ENCODE measurements at regions not wholly inside any gene's neighbourhood (a gene's known extent, or its start where the extent isn't known, plus 50 kb on each side); places are given as distances from the start of the nearest gene placed in this dataset.

- DNase-seq (ENCODE audit: low read depth) = no peak
Measured at GRCh38 chr9:38157711-38158110, 88.7 kb upstream of the SHB start.

DNA sequence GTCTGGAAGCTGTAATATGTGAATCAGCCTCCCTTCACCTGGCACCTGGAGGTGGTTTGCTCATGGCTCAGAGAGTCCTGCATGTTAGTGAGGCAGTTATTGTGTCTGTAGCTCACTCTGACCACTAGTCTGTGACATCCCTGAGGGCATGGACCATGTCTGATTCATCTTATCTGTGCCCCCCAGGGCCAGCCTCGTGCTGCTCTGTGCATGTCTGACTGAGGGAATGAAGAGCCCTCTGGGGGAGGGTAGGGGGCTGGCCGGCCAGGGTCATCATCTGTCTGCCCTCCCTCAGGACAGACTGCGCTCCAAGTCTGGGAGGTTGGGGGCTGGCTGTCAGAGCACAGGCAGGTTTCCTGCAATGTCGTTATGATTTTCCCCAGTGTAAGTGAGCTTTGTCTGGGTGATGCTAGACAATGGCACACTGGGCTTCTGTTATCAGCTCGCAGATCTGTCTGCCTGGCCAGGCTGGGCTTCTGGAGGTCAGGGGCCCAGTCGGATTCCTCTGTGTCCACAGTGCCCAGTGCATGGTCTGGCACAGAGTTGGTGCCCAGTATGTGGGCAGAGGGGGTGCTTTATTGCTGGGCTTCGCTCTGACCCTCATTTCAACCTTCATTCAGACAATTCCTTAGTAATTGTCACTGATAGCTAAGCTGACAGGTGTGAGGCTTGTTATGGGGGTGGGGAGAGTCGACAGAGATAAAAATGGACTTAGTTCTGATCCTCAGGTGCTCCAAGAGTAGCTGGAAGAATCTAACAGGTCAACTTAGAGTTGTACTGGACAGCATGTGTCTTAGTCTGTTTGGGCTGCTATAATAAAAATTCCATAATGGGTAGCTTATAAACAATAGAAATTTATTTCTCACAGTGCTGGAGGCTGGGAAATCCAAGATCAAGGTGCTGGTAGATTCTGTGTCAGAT, 85.7 kb upstream of the SHB start:
- DNase-seq (ENCODE audit: low read depth) = no peak

- no peak for DNase-seq (ENCODE audit: low read depth)
Measured at GRCh38 chr9:38153910-38154291, 84.9 kb upstream of the SHB start.

DNA sequence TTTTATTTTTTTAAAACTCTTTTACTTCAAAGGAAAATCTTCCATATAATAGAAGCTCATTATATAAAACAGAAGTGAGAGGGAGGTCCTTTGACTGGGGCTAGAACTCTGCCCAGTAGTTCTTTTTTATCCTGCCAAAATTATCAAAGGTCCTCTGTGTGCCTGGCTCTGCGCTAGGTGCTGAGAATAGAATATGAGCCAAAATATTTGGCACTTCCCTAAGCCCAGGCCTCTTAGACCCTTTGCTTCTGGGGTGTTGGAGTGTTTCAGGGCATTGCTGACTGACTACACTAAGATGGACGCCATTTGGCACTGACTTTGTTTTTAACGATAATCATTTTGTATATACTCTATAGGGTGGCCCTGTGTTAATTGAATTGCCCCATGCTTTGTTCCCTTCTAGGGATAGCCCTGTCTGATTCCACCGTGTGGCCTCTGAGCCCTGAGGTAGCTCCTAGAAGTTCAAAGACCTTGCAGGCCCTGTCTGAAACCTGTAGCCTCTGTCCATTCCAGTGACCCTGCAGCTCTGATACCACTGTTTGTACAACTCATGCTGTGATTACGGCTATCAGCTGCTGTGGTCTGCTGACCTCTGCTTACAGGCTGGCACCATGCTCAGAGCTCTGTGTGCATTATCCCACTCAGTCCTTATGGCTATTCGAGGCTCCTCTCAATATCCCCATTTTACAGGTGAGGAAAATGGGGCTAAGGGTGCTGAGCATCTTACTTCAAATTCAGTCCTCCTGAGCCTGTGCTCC, 84.3 kb upstream of the SHB start:
- no peak for DNase-seq (ENCODE audit: low read depth)

DNA sequence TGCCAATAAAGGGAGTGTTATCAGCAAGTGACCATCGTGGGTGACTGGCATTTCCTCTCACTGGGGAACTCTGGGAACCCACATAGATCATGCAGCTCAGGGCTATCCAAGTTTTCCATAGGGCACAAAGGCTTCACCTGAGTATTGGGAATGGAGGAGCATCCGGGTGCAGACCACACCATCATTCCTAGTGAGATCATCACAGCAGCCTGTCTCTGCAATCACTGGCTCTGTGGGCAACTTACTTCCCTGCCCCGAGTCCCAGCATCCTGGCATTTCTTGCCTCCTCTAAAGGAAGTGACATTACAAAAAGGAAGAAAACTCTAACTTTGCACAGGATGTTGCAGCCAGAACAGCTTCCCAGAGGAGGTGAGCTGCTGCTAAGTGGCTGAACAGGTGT, 80.6 kb upstream of the SHB start:
- DNase-seq (ENCODE audit: low read depth) = no peak

GRCh38 chr9:38146844-38147243, 77.8 kb upstream of the SHB start:
- DNase-seq (ENCODE audit: low read depth) = no peak

DNA sequence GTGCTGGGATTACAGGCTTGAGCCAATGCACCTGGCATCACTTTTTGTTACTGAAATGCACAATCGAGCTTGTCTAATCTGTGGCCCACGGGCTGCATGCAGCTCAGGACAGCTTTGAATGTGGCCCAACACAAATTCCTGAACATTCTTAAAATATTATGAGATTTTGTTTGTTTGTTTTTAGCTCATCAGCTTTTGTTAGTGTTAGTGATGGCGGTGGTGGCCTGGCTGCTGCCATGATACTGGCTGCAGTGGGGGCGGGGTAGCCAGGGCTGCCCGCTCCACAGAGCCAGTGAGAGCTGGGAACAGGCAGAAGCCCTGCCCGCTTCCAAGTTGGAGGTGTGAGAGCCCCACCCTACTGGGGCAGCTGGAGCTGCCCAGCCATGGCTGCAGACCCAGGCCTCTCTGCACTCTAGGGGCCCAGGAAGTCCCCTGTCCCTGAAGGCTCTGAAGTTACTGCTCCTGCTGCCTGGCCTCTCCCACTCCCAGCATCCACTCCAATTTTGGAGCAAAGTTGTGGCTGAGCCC, 76.6 kb upstream of the SHB start:
- DNase-seq (ENCODE audit: low read depth) = no peak

GRCh38 chr9:38144421-38144820, 75.4 kb upstream of the SHB start:
- DNase-seq (ENCODE audit: low read depth) = no peak

DNA sequence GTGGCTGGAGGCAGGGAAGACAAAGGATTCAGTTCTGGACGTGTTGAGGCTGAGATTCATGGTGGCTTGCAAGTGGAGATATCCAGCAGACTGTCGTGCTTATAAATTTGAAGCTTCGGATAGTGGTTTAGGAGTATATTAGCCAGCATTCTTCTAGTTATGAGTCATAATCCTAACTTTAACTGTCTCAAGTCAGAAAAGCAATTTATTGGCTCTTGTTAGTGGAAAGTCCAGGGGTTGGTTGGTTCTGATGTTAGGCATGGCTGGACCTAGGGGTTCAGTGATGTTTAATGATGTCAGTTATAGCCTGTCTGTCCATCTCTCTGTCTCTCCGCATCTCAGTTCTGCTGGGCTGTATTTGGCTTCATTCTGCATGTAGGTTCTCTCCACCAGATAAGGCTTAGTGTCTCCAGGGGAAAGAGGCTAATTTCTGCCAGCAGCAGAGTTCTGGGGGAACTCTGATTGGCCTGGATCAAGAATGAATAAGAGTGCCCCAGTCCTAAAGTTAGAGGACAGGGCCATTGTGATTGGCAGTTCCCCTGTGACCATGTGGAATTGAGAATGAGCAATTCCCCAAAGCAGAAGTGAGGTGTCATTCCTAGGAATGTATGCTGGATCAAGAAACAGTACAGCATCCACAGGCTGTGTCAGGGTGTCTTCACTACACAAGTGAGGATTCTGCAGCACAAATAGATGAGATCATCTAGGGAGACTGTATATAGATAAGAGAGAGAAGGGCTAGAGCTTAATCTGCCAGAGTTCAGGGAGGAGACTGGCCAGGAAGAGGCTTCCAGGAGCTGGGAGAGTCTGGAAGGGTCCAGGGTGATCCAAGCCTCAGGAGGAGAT, 72.9 kb upstream of the SHB start:
- DNase-seq (ENCODE audit: low read depth) = peak; percentile 38

DNA sequence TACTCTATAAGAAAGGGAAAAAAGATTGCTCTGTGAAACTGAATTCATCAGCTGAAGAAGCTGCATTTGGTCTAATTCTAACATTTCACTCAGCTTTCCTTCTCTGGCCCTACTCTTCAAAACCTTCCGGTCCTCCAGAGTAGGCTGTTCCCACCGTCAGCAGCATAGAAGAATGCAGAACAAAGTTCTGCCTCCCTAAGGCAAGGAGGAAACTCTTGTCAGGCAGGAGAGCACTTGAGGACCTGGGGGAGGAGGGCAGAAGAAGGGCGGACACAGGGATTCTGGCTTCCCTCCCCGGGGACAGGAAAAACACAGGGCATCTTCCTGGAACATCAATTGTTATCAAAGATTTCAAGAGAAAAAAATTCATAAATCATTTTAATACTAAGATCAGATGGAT, 69.2 kb upstream of the SHB start:
- DNase-seq (ENCODE audit: low read depth) = no peak

GRCh38 chr9:38137342-38137741, 68.3 kb upstream of the SHB start:
- no peak for DNase-seq (ENCODE audit: low read depth)

GRCh38 chr9:38136386-38136785, 67.4 kb upstream of the SHB start:
- DNase-seq (ENCODE audit: low read depth) = no peak

DNA sequence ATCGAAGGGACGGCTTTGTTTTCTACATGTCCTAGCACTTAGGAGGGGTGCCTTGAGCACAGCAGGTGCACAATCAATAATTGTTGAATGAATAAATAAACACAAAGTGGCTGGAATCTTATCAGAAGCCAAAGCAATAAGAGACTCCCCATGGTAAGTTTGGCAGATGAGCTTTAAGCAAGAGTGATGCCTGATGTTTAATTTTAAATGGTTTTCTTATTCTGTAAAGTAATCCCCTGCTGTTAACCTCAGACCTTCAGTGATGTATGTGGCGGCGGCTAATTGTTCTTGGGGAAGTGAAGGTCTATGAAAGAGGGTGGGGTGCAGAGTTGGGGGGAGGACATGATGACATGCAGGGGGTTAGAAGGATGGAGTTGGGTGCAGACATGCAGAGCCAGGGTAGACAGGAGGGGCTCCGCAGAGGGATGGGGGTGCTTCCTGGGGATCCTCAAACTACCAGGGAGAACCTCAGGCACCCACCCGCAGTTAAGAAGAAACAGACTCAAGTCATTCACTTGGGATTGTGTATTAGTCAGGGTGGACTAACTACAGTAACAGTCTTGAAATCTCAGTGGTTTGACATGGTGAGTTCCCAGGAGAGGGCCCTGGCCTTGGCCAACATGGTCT, 65.7 kb upstream of the SHB start:
- no peak for DNase-seq (ENCODE audit: low read depth)

DNA sequence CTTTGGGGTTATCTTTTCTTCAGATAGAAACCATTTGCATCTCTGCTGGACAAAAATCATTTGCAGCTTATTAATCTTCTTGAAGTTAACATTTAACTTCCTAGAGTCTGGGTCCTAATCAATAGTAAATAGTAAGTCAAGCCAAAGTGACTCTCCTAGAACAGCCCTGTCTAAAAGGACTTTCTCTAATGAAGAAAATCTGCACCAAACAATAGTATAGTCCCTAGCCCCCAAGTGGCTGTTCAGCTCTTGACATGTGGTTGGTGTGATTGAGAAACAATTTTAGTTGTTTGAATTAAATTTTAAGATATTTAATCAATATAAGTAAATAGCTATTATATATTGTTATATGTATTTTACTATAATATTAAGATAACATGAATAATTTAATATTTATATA, 64.6 kb upstream of the SHB start:
- DNase-seq (ENCODE audit: low read depth) = no peak

DNA sequence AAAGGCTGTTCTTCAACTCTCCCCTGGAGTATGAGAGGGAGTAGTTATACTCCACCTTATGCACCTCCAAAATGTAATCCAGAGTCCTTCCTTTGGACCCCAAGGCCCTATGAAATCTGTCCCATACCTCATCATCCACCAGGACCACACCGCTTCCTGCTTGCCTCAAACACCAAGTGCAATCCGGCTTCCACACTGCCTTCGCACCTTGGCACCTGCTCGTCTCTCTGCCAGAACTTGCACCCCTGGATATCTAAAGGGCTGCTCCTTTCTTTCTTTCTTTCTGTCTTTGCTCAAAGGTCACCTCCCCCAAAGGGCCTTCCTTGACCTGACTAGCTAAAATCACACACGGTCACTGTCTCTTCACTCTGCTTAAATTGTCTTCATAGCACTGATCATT, 63.9 kb upstream of the SHB start:
- DNase-seq (ENCODE audit: low read depth) = no peak

- no peak for DNase-seq (ENCODE audit: low read depth)
Measured at GRCh38 chr9:38131729-38132128, 62.7 kb upstream of the SHB start.

- DNase-seq (ENCODE audit: low read depth) = no peak
Measured at GRCh38 chr9:38130724-38131123, 61.7 kb upstream of the SHB start.

DNA sequence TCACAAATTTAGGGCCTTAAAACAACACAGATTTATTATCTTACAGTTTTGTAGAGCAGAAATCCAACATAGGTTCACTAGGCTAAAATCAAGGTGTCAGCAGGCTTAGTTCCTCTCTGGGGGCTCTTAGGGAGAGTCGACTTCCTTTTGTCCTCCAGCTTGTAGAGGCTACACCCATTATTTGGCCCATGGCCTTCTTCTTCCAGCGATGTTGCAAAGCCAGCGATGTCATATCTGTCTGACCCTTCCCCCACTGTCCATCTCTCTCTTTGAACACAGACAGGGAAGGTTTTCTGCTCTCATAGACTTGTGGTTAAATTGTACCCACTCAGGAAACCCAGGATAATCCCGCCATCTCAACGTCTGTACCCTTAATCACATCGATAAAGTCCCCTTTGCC, 60.3 kb upstream of the SHB start:
- DNase-seq (ENCODE audit: low read depth) = no peak

GRCh38 chr9:38128752-38129270, 59.8 kb upstream of the SHB start:
- DNase-seq (ENCODE audit: low read depth) = no peak

DNA sequence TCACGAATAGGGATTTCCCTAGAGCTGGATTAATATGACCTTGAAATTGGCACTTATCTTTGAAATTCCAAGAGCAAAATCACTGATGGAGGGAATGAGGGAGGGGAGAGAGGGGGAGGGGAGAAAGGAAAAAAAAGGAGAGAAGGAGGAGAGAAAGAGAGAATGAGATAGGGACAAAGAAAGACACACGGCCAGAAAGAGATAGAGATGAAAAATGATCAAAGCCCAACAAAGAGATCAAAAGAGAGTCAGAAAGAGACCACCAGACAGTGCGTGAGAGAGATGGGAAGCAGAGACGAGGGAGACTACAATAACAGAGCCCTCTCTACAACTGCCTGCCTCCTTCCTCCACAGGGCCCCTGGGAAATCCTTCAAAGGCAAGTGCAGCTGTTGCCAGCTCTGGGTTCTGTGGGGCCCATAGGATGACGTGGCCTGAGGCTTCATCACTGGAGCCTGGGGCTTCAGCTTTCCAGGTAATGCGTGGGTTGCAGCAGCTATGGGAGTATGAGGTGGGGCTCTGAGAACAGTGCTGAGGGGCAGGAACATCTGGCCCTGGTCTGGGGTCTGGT, 58.3 kb upstream of the SHB start:
- DNase-seq (ENCODE audit: low read depth) = no peak

DNA sequence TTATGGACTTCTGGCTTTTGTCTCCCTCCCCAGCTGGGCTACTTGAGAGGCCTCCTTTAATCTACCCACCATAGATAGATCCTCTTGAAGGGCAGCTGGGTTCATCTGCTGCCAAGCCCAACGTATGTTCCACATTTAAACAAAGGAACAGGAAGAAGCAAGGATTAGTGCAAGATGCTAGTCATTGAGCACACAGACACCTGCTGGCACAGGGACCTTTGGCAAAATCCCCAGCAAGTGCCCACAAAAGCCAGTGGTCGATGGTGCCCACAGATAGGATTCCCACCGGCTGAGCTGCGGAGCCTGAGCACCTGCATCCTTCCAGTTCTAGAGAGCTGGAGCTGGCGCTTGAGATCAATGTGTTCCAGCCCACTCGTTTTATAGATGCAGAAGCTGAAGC, 57.7 kb upstream of the SHB start:
- no peak for DNase-seq (ENCODE audit: low read depth)

Data from GM04504 (cell line).